Lower lobe of right lung (tissue), 2 donors: ENCODE measurements at regions not wholly inside any gene's neighbourhood (a gene's known extent, or its start where the extent isn't known, plus 50 kb on each side); places are given as distances from the start of the nearest gene placed in this dataset.

Experiments
- ATAC-seq, 2 donors: fragments of 200-7000 bp; cut with Tn5 transposase; one replicate each; pipeline ENCODE4 v1.9.1; 2020 to 2022; ENCODE audit warnings: mild to moderate bottlenecking in 2 of 2, moderate library complexity in 2 of 2
- DNase-seq: peaks from one replicate; pipeline ENCODE4 v3.0.0-alpha.2; 2020
- H3K27ac ChIP-seq: fragments of 200-600 bp; one replicate; pipeline ENCODE4 v1.8.0; 2022
- H3K27me3 ChIP-seq: fragments of 200-600 bp; one replicate; pipeline ENCODE4 v1.8.0; 2022; ENCODE audit warnings: low read depth
- H3K36me3 ChIP-seq: fragments of 200-600 bp; one replicate; pipeline ENCODE4 v1.8.0; 2022; ENCODE audit warnings: mild to moderate bottlenecking
- H3K4me1 ChIP-seq: fragments of 200-600 bp; one replicate; pipeline ENCODE4 v1.8.0; 2022
- H3K4me3 ChIP-seq: fragments of 200-600 bp; one replicate; pipeline ENCODE4 v1.8.0; 2022; ENCODE audit warnings: mild to moderate bottlenecking
- H3K9me3 ChIP-seq: fragments of 200-600 bp; one replicate; pipeline ENCODE4 v1.8.0; 2022
- intact Hi-C: fragments of 100-400 bp; cut with DNase I; formaldehyde crosslinking; loops from one replicate; pipeline ENCODE4 v1.11.0; 2022
- TF ChIP-seq, protein P1 (sequence below): fragments of 200-600 bp; IDR thresholded peaks from one replicate; pipeline ENCODE4 v1.8.0; 2022; ENCODE audit warnings: antibody characterized with exemption, mild to moderate bottlenecking
- donor health status: DM: no; HTN: yes; CAD: no; lungs with severe emphysema.

DNA sequence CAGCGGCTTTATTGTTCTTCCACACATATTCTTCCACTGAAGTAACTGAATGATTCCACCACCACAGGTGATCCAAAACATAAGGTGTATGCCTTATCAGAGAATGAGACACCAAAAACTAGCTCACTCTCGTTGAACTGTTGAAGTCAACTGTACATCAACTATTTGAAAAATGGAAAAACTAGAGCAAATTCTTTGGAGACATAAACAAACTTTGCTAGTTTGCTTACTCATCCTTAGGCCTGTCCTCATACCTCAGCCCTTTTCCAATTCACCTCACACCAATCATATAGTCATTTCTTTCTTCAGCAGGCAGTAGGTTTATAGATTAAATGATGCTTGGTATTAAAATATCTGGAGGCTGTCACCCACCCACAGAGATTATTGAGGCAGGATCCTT, 77.1 kb upstream of the RNF217 start:
- intact Hi-C loops = no loop called here
- TF ChIP-seq, protein P1, sequence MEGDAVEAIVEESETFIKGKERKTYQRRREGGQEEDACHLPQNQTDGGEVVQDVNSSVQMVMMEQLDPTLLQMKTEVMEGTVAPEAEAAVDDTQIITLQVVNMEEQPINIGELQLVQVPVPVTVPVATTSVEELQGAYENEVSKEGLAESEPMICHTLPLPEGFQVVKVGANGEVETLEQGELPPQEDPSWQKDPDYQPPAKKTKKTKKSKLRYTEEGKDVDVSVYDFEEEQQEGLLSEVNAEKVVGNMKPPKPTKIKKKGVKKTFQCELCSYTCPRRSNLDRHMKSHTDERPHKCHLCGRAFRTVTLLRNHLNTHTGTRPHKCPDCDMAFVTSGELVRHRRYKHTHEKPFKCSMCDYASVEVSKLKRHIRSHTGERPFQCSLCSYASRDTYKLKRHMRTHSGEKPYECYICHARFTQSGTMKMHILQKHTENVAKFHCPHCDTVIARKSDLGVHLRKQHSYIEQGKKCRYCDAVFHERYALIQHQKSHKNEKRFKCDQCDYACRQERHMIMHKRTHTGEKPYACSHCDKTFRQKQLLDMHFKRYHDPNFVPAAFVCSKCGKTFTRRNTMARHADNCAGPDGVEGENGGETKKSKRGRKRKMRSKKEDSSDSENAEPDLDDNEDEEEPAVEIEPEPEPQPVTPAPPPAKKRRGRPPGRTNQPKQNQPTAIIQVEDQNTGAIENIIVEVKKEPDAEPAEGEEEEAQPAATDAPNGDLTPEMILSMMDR = no peak
- no peak for ATAC-seq
- no peak for DNase-seq
- Histone ChIP-seq H3K4me1 (peaks cover 32% of the 10 kb centered on the region), H3K27ac (no peak overlapping the region), H3K9me3 (no peaks in the 10 kb centered on the region), H3K4me3 (no peak overlapping the region), H3K36me3 (no peaks in the 10 kb centered on the region), H3K27me3 (no peaks in the 10 kb centered on the region)

GRCh38 chr6:124887872-124888580, 74.2 kb upstream of the RNF217 start:
- H3K27ac ChIP-seq = no peak overlapping the region
- intact Hi-C loops = no loop called here
- TF ChIP-seq, protein P1 = no peak

GRCh38 chr6:124888581-124889371, 73.5 kb upstream of the RNF217 start:
- no peak for DNase-seq
- Histone ChIP-seq H3K9me3 (no peaks in the 10 kb centered on the region), H3K4me3 (no peak overlapping the region), H3K27ac (no peak overlapping the region), H3K36me3 (no peaks in the 10 kb centered on the region), H3K4me1 (peaks cover 13% of the 10 kb centered on the region), H3K27me3 (no peaks in the 10 kb centered on the region)
- ATAC-seq = no peak
- intact Hi-C loops = no loop called here
- TF ChIP-seq, protein P1 = no peak

More at GRCh38 chr6:124887872-124888580, 74.2 kb upstream of the RNF217 start:
- H3K4me3 ChIP-seq = no peak overlapping the region
- H3K9me3 ChIP-seq = no peaks in the 10 kb centered on the region
- DNase-seq (no peak), ATAC-seq (no peak)
- H3K27me3 ChIP-seq = no peaks in the 10 kb centered on the region
- no peaks in the 10 kb centered on the region for H3K36me3 ChIP-seq
- H3K4me1 ChIP-seq = peaks cover 17% of the 10 kb centered on the region

DNA sequence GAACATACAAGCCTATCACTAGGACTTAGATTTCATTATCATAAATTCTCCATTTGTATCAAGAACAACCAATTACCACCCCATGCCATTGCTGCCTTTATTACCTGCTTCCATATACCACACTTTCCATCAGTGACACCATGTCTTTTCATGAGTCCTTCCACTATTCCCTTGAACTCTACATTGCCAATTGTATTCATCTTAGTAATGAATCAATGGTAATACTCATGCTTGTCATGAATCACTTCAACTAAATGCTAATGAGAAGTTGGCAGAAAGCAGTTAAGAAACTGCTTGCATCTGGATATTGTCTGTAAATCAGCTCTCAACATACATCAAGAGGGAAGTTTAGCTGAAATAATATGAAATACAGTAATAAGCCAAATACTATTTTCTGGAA, 61.2 kb upstream of the RNF217 start:
- Histone ChIP-seq H3K27me3 (no peaks in the 10 kb centered on the region), H3K36me3 (no peaks in the 10 kb centered on the region), H3K27ac (no peak overlapping the region), H3K9me3 (no peaks in the 10 kb centered on the region), H3K4me3 (no peak overlapping the region), H3K4me1 (no peaks in the 10 kb centered on the region)
- ATAC-seq = no peak
- intact Hi-C loops = no loop called here
- TF ChIP-seq, protein P1 = no peak
- no peak for DNase-seq

- TF ChIP-seq, protein P1 = no peak
- no peaks in the 10 kb centered on the region for H3K9me3 ChIP-seq
- intact Hi-C loops = no loop called here
- no peak overlapping the region for H3K4me3 ChIP-seq
- no peak overlapping the region for H3K27ac ChIP-seq
- ATAC-seq (no peak), DNase-seq (no peak)
- H3K36me3 ChIP-seq = no peaks in the 10 kb centered on the region
- H3K27me3 ChIP-seq = no peaks in the 10 kb centered on the region
- H3K4me1 ChIP-seq = no peaks in the 10 kb centered on the region
Measured at GRCh38 chr6:124903797-124904196, 58.4 kb upstream of the RNF217 start.
